Naive thymus-derived CD4-positive, alpha-beta T cell (primary cell): ENCODE measurements at regions not wholly inside any gene's neighbourhood (a gene's known extent, or its start where the extent isn't known, plus 50 kb on each side); places are given as distances from the start of the nearest gene placed in this dataset.

Source experiments
- ATAC-seq: fragments of 150-1000 bp; cut with Tn5 transposase; 2 replicates; pipeline ENCODE4 v1.10.0; 2021; ENCODE audit warnings: mild to moderate bottlenecking, moderate library complexity
- CTCF ChIA-PET: fragments of 350-600 bp; sonication (Branson Sonifier 250); formaldehyde crosslinking; loops from one replicate; lab custom pipeline; 2021; ENCODE audit warnings: antibody characterized with exemption; lab: Charles Lee
- POLR2A ChIA-PET: fragments of 350-600 bp; sonication (Branson Sonifier 250); formaldehyde crosslinking; loops from one replicate; lab custom pipeline; 2021; ENCODE audit warnings: antibody characterized with exemption, inconsistent platforms; lab: Charles Lee
- DNase-seq, 9 donors: peaks; one replicate each; pipeline versions ENCODE4 v3.0.0 to v3.0.0-alpha.2; 2020 to 2022; ENCODE audit warnings: mixed read lengths in 1 of 9
- H3K27ac ChIP-seq: one replicate; pipeline ENCODE4 v1.7.0; 2013; ENCODE audit warnings: mild to moderate bottlenecking, low read depth, low read length, moderate library complexity
- H3K27me3 ChIP-seq, 2 donors: one replicate each; pipeline ENCODE4 v1.7.0; 2013; ENCODE audit warnings: low read length in 2 of 2, mild to moderate bottlenecking in 2 of 2, moderate library complexity in 2 of 2; ENCODE audit not compliant: control insufficient read depth in 2 of 2, insufficient read depth in 2 of 2
- H3K36me3 ChIP-seq, 3 experiments: 1 replicate in 2 of 3; 2 replicates in 1 of 3; pipeline ENCODE4 v1.7.0; 2013; ENCODE audit warnings: low read length in 3 of 3, mild to moderate bottlenecking in 3 of 3, moderate library complexity in 1 of 3; ENCODE audit not compliant: insufficient read depth in 3 of 3, control insufficient read depth in 2 of 3
- H3K4me1 ChIP-seq, 2 donors: one replicate each; pipeline ENCODE4 v1.7.0; 2013; ENCODE audit warnings: low read length in 2 of 2, mild to moderate bottlenecking in 2 of 2, moderate library complexity in 1 of 2; ENCODE audit not compliant: control insufficient read depth in 2 of 2, insufficient read depth in 2 of 2
- H3K4me3 ChIP-seq: 2 replicates; pipeline ENCODE4 v1.7.0; 2013; ENCODE audit warnings: mild to moderate bottlenecking, low read length
- H3K9me3 ChIP-seq, 3 experiments: 1 replicate in 2 of 3; 2 replicates in 1 of 3; pipeline ENCODE4 v1.7.0; 2013; ENCODE audit warnings: low read length in 3 of 3; ENCODE audit not compliant: control insufficient read depth in 2 of 3
- H3K27ac Mint-ChIP-seq, 9 donors: one replicate each; pipeline ENCODE4 v1.8.0; 2020 to 2022; ENCODE audit warnings: mixed read lengths in 9 of 9, mild to moderate bottlenecking in 8 of 9, moderate library complexity in 5 of 9, inconsistent platforms in 2 of 9
- H3K27me3 Mint-ChIP-seq, 5 donors: one replicate each; pipeline ENCODE4 v1.8.0; 2021 to 2022; ENCODE audit warnings: mixed read lengths in 5 of 5, mild to moderate bottlenecking in 1 of 5
- H3K36me3 Mint-ChIP-seq, 5 donors: one replicate each; pipeline ENCODE4 v1.8.0; 2020 to 2022; ENCODE audit warnings: mixed read lengths in 5 of 5, mild to moderate bottlenecking in 3 of 5, inconsistent platforms in 1 of 5
- H3K4me1 Mint-ChIP-seq, 7 donors: one replicate each; pipeline ENCODE4 v1.8.0; 2020 to 2022; ENCODE audit warnings: mixed read lengths in 7 of 7, mild to moderate bottlenecking in 3 of 7, inconsistent platforms in 1 of 7
- H3K4me3 Mint-ChIP-seq, 10 donors: one replicate each; pipeline ENCODE4 v1.8.0; 2020 to 2022; ENCODE audit warnings: mild to moderate bottlenecking in 10 of 10, mixed read lengths in 10 of 10, moderate library complexity in 6 of 10, inconsistent platforms in 2 of 10
- H3K9me3 Mint-ChIP-seq, 11 donors: one replicate each; pipeline ENCODE4 v1.8.0; 2020 to 2022; ENCODE audit warnings: mixed read lengths in 11 of 11, mild to moderate bottlenecking in 4 of 11, inconsistent platforms in 1 of 11, moderate library complexity in 1 of 11
- intact Hi-C, 2 donors: fragments of 100-400 bp; cut with micrococcal nuclease; formaldehyde crosslinking; loops; one replicate each; pipeline ENCODE4 v1.15.1; 2023

DNA sequence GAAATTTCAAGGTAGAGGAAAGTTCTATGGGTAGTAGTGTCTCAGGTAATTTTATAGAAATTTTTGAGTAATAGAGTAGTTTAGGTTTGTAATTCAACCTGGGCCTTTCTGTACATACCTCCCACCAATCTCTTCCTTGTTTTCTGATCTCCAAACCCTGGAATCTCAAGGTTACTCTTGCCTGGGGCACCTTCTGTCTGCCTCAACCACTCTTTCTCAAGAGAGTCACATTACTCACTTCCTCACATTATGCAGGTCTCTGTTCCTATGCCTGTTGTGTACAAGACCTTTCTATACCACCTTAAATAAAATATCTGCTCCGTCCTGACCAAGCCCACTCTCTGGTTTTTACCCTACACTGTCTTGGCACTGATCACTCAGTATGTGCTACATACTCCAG is 412.6 kb upstream of the CTNND2 start:
- no peaks in the 10 kb centered on the region for H3K27me3 Mint-ChIP-seq
- no peak overlapping the region for H3K4me3 ChIP-seq
- ATAC-seq (no peak), DNase-seq (no peak)
- H3K4me1 Mint-ChIP-seq: no peaks in the 10 kb centered on the region
- ChIA-PET CTCF (no interaction called here), POLR2A (no interaction called here)
- H3K9me3 ChIP-seq: no peaks in the 10 kb centered on the region
- no peaks in the 10 kb centered on the region for H3K36me3 ChIP-seq
- peaks cover 0 to 19% (median 5%) of the 10 kb centered on the region in 11 donors for H3K9me3 Mint-ChIP-seq
- H3K27me3 ChIP-seq: no peaks in the 10 kb centered on the region
- H3K27ac Mint-ChIP-seq: no peak overlapping the region
- H3K4me1 ChIP-seq: no peaks in the 10 kb centered on the region
- intact Hi-C loops: no loop called here
- H3K36me3 Mint-ChIP-seq: no peaks in the 10 kb centered on the region
- no peak overlapping the region for H3K27ac ChIP-seq
- no peak overlapping the region for H3K4me3 Mint-ChIP-seq

DNA sequence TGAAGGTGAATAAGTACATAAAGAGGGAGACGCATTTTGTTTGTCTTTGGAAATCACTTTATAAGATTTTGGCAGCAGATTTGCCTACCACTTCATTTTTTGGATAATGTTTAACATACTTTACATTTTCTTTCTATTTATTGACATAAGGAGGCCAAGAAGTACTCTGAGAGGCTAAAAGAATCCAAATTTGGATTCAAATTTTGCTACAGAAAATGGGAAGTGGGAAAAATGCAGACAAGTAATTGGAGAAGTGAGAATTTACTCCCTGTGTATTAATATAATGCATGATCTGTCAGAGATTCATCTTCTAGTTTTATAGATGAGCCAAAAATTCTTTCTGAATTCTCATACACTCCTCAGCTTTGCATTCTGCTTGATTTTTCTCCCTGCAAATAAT is 411.2 kb upstream of the CTNND2 start:
- H3K4me3 Mint-ChIP-seq: no peak overlapping the region
- no peak overlapping the region for H3K4me3 ChIP-seq
- DNase-seq (no peak), ATAC-seq (no peak)
- no peaks in the 10 kb centered on the region for H3K4me1 Mint-ChIP-seq
- H3K27me3 ChIP-seq: no peaks in the 10 kb centered on the region
- intact Hi-C loops: no loop called here
- POLR2A ChIA-PET: no interaction called here
- CTCF ChIA-PET: no interaction called here
- no peak overlapping the region for H3K27ac Mint-ChIP-seq
- no peaks in the 10 kb centered on the region for H3K36me3 ChIP-seq
- H3K27ac ChIP-seq: no peak overlapping the region
- peaks cover 0 to 15% (median 4%) of the 10 kb centered on the region in 11 donors for H3K9me3 Mint-ChIP-seq
- H3K27me3 Mint-ChIP-seq: no peaks in the 10 kb centered on the region
- no peaks in the 10 kb centered on the region for H3K4me1 ChIP-seq
- no peaks in the 10 kb centered on the region for H3K36me3 Mint-ChIP-seq
- H3K9me3 ChIP-seq: no peaks in the 10 kb centered on the region

DNA sequence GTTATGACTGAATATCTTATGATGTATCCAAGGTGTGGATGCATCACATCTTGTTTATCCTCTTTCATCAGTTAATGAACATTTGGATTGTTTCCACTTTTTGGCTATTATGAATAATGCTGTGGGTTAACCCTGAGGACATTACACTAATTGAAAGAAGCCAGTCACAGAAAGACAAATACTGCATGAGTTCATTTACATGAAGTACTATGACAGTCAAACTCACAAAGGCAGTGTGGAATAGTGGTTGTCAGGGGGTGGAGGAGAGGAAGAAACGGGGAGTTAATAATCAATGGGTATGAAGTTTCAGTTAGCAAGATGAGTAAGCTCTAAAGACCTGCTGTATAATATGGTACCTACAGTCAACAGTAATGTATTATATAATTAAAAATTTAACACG is 409.4 kb upstream of the CTNND2 start:
- H3K9me3 ChIP-seq: no peaks in the 10 kb centered on the region
- Mint-ChIP-seq H3K4me3 (no peak overlapping the region), H3K9me3 (peaks cover 0 to 11% (median 4%) of the 10 kb centered on the region in 11 donors), H3K27ac (no peak overlapping the region), H3K4me1 (no peaks in the 10 kb centered on the region), H3K36me3 (no peaks in the 10 kb centered on the region), H3K27me3 (no peaks in the 10 kb centered on the region)
- H3K36me3 ChIP-seq: no peaks in the 10 kb centered on the region
- intact Hi-C loops: no loop called here
- no peak overlapping the region for H3K27ac ChIP-seq
- ChIA-PET CTCF (no interaction called here), POLR2A (no interaction called here)
- no peak for DNase-seq
- no peak for ATAC-seq
- no peaks in the 10 kb centered on the region for H3K4me1 ChIP-seq
- no peak overlapping the region for H3K4me3 ChIP-seq
- H3K27me3 ChIP-seq: no peaks in the 10 kb centered on the region

DNA sequence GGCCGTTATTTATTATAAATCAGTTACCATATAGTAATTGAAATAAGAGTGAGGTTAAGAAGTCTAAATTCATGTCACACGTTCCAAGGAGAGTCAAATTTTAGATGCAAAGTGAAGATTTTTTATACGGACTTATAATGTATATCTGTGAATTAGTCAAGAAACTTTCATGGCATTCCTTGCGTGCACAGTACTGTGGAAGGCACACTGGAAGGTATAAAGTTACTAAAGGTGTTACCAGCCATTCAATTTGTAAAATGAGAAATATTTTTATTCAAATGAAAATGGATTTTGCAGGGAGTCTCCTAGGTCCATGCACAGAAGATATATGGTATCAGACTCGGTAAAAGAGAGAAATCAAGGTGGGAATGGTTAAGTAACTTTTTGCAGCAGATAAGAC is 408.1 kb upstream of the CTNND2 start:
- no peaks in the 10 kb centered on the region for H3K27me3 ChIP-seq
- no peaks in the 10 kb centered on the region for H3K36me3 ChIP-seq
- Mint-ChIP-seq H3K9me3 (peaks cover 0 to 10% (median 3%) of the 10 kb centered on the region in 11 donors), H3K36me3 (no peaks in the 10 kb centered on the region), H3K27me3 (no peaks in the 10 kb centered on the region), H3K4me1 (no peaks in the 10 kb centered on the region), H3K4me3 (no peak overlapping the region), H3K27ac (no peak overlapping the region)
- H3K27ac ChIP-seq: no peak overlapping the region
- H3K4me3 ChIP-seq: no peak overlapping the region
- no peak for DNase-seq
- intact Hi-C loops: no loop called here
- POLR2A ChIA-PET: no interaction called here
- CTCF ChIA-PET: no interaction called here
- H3K4me1 ChIP-seq: no peaks in the 10 kb centered on the region
- ATAC-seq: no peak
- no peaks in the 10 kb centered on the region for H3K9me3 ChIP-seq

DNA sequence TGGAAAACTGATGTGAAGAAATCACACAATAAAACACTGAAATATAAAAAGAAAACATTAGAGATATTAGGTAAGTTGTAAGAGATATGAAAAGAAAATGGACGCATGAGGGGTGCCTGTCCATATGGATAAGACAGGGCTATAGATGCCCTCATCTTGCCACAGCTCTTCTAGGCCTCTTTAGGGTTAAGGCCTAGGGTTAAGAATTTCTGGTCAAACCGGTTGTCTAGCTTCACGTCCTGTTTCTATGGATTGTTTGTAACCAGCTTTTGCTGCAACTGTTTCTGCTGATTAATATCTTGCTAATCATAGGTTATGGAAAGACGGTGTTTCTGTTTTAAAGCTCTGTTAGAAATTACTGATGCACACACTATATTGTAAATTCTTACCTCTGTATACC is 389.9 kb upstream of the CTNND2 start:
- intact Hi-C loops: no loop called here
- Histone ChIP-seq H3K27ac (no peak overlapping the region), H3K9me3 (no peaks in the 10 kb centered on the region), H3K27me3 (no peaks in the 10 kb centered on the region), H3K4me3 (no peak overlapping the region), H3K4me1 (no peaks in the 10 kb centered on the region), H3K36me3 (no peaks in the 10 kb centered on the region)
- H3K9me3 Mint-ChIP-seq: peaks cover 0 to 29% (median 13%) of the 10 kb centered on the region in 11 donors
- ATAC-seq (no peak), DNase-seq (no peak)
- no peaks in the 10 kb centered on the region for H3K27me3 Mint-ChIP-seq
- no peaks in the 10 kb centered on the region for H3K4me1 Mint-ChIP-seq
- ChIA-PET CTCF (no interaction called here), POLR2A (no interaction called here)
- no peak overlapping the region for H3K4me3 Mint-ChIP-seq
- H3K27ac Mint-ChIP-seq: no peak overlapping the region
- H3K36me3 Mint-ChIP-seq: peaks cover 0 to 4% (median 0%) of the 10 kb centered on the region in 5 donors

GRCh38 chr5:12292610-12293204 is 388.5 kb upstream of the CTNND2 start:
- Mint-ChIP-seq H3K36me3 (peaks cover 0 to 9% (median 0%) of the 10 kb centered on the region in 5 donors), H3K27me3 (no peaks in the 10 kb centered on the region), H3K27ac (no peak overlapping the region), H3K4me1 (no peaks in the 10 kb centered on the region), H3K4me3 (no peak overlapping the region), H3K9me3 (peaks cover 0 to 33% (median 11%) of the 10 kb centered on the region in 11 donors)
- no peak for DNase-seq
- POLR2A ChIA-PET: no interaction called here
- intact Hi-C loops: no loop called here
- no peak overlapping the region for H3K4me3 ChIP-seq
- ATAC-seq: no peak
- no peaks in the 10 kb centered on the region for H3K36me3 ChIP-seq
- no peaks in the 10 kb centered on the region for H3K9me3 ChIP-seq
- H3K27me3 ChIP-seq: no peaks in the 10 kb centered on the region
- CTCF ChIA-PET: no interaction called here
- no peaks in the 10 kb centered on the region for H3K4me1 ChIP-seq
- H3K27ac ChIP-seq: no peak overlapping the region

DNA sequence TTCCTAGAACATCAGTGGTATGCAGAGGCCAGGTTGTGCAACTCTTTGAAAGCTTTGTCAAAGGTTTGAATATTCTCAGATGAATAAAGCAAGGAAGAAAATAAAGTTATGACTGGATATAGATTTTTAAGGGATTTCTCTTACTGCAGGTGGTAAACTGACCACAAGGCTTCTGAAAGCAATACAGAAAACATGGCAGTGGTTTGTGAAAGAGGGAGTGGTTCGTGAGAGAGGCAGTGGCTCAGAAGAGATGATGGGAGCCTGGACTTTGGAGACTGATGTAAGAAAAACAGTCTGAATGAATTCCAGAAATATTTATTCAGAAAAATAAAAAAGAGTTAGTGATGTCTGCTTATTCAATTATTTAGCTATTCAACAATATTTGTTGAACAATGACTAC is 380.4 kb upstream of the CTNND2 start:
- Mint-ChIP-seq H3K4me3 (no peak overlapping the region), H3K4me1 (no peaks in the 10 kb centered on the region), H3K27ac (no peak overlapping the region), H3K27me3 (no peaks in the 10 kb centered on the region), H3K36me3 (peaks cover 0 to 6% (median 0%) of the 10 kb centered on the region in 5 donors), H3K9me3 (peaks cover 0 to 32% (median 4%) of the 10 kb centered on the region in 11 donors)
- CTCF ChIA-PET: no interaction called here
- intact Hi-C loops: no loop called here
- H3K4me3 ChIP-seq: no peak overlapping the region
- ATAC-seq (no peak), DNase-seq (no peak)
- H3K36me3 ChIP-seq: no peaks in the 10 kb centered on the region
- no peak overlapping the region for H3K27ac ChIP-seq
- no peaks in the 10 kb centered on the region for H3K9me3 ChIP-seq
- H3K27me3 ChIP-seq: no peaks in the 10 kb centered on the region
- H3K4me1 ChIP-seq: no peaks in the 10 kb centered on the region
- POLR2A ChIA-PET: no interaction called here
